ES-I3 (cell line): ENCODE measurements at regions not wholly inside any gene's neighbourhood (a gene's known extent, or its start where the extent isn't known, plus 50 kb on each side); places are given as distances from the start of the nearest gene placed in this dataset.

ENCODE experiments used
- H3K36me3 ChIP-seq: 2 replicates; pipeline ENCODE4 v1.6.1; 2013; ENCODE audit warnings: mild to moderate bottlenecking, low read length, control low read depth, moderate library complexity; ENCODE audit not compliant: insufficient read depth
- H3K4me1 ChIP-seq: 2 replicates; pipeline ENCODE4 v1.6.1; 2013; ENCODE audit warnings: mild to moderate bottlenecking, control low read depth, low read length; ENCODE audit not compliant: insufficient read depth
- H3K9ac ChIP-seq: 2 replicates; pipeline ENCODE4 v1.6.1; 2013; ENCODE audit warnings: low read depth, mild to moderate bottlenecking, low read length, moderate library complexity
- H3K9me3 ChIP-seq: 2 replicates; pipeline ENCODE4 v1.6.1; 2013; ENCODE audit warnings: mild to moderate bottlenecking, low read length, moderate library complexity; ENCODE audit not compliant: control insufficient read depth, insufficient read depth

GRCh38 chr11:116108161-116108560, 603.9 kb upstream of the CADM1 start:
- no peaks in the 10 kb centered on the region for H3K9me3 ChIP-seq
- no peaks in the 10 kb centered on the region for H3K36me3 ChIP-seq
- peaks cover 7% of the 10 kb centered on the region; the same call in 1 of the 2 replicates for H3K4me1 ChIP-seq
- no peak overlapping the region for H3K9ac ChIP-seq

- Histone ChIP-seq H3K9me3 (no peaks in the 10 kb centered on the region), H3K36me3 (no peaks in the 10 kb centered on the region), H3K9ac (no peak overlapping the region), H3K4me1 (peaks cover 7% of the 10 kb centered on the region; the same call in 1 of the 2 replicates)
These were observed 603.0 kb upstream of the CADM1 start for GRCh38 chr11:116107229-116107628.

- no peak overlapping the region for H3K9ac ChIP-seq
- no peaks in the 10 kb centered on the region for H3K36me3 ChIP-seq
- no peaks in the 10 kb centered on the region for H3K9me3 ChIP-seq
- H3K4me1 ChIP-seq: peaks cover 7% of the 10 kb centered on the region; the same call in 1 of the 2 replicates
These were observed 600.4 kb upstream of the CADM1 start for GRCh38 chr11:116104498-116105174.

- no peaks in the 10 kb centered on the region for H3K9me3 ChIP-seq
- no peak overlapping the region for H3K9ac ChIP-seq
- no peaks in the 10 kb centered on the region for H3K4me1 ChIP-seq
- no peaks in the 10 kb centered on the region for H3K36me3 ChIP-seq
These were observed 597.7 kb upstream of the CADM1 start for GRCh38 chr11:116101902-116102301.

GRCh38 chr11:116100016-116100415, 595.8 kb upstream of the CADM1 start:
- no peaks in the 10 kb centered on the region for H3K36me3 ChIP-seq

GRCh38 chr11:116099541-116099940, 595.3 kb upstream of the CADM1 start:
- H3K36me3 ChIP-seq: no peaks in the 10 kb centered on the region

More at GRCh38 chr11:116100016-116100415, 595.8 kb upstream of the CADM1 start:
- Histone ChIP-seq H3K4me1 (no peaks in the 10 kb centered on the region), H3K9ac (no peak overlapping the region), H3K9me3 (no peaks in the 10 kb centered on the region)

GRCh38 chr11:116096272-116096995, 592.2 kb upstream of the CADM1 start:
- H3K4me1 ChIP-seq: no peaks in the 10 kb centered on the region
- no peaks in the 10 kb centered on the region for H3K36me3 ChIP-seq
- H3K9me3 ChIP-seq: no peaks in the 10 kb centered on the region
- H3K9ac ChIP-seq: no peak overlapping the region

More at GRCh38 chr11:116099541-116099940, 595.3 kb upstream of the CADM1 start:
- no peaks in the 10 kb centered on the region for H3K9me3 ChIP-seq
- H3K4me1 ChIP-seq: no peaks in the 10 kb centered on the region
- H3K9ac ChIP-seq: no peak overlapping the region

GRCh38 chr11:116093481-116094270, 589.5 kb upstream of the CADM1 start:
- no peaks in the 10 kb centered on the region for H3K4me1 ChIP-seq
- H3K9me3 ChIP-seq: no peaks in the 10 kb centered on the region
- H3K9ac ChIP-seq: no peak overlapping the region
- H3K36me3 ChIP-seq: no peaks in the 10 kb centered on the region

- H3K36me3 ChIP-seq: no peaks in the 10 kb centered on the region
- no peaks in the 10 kb centered on the region for H3K4me1 ChIP-seq
- H3K9me3 ChIP-seq: no peaks in the 10 kb centered on the region
- H3K9ac ChIP-seq: no peak overlapping the region
These were observed 588.9 kb upstream of the CADM1 start for GRCh38 chr11:116093065-116093464.

GRCh38 chr11:116086426-116086825, 582.2 kb upstream of the CADM1 start:
- H3K9me3 ChIP-seq: no peaks in the 10 kb centered on the region
- no peaks in the 10 kb centered on the region for H3K36me3 ChIP-seq
- H3K9ac ChIP-seq: no peak overlapping the region
- H3K4me1 ChIP-seq: peaks cover 9% of the 10 kb centered on the region

- no peaks in the 10 kb centered on the region for H3K36me3 ChIP-seq
- no peak overlapping the region for H3K9ac ChIP-seq
- peaks cover 9% of the 10 kb centered on the region for H3K4me1 ChIP-seq
- no peaks in the 10 kb centered on the region for H3K9me3 ChIP-seq
These were observed 580.9 kb upstream of the CADM1 start for GRCh38 chr11:116085031-116085635.

GRCh38 chr11:116084511-116084910, 580.3 kb upstream of the CADM1 start:
- H3K36me3 ChIP-seq: no peaks in the 10 kb centered on the region
- H3K9ac ChIP-seq: no peak overlapping the region
- H3K9me3 ChIP-seq: no peaks in the 10 kb centered on the region
- peaks cover 9% of the 10 kb centered on the region for H3K4me1 ChIP-seq

GRCh38 chr11:116082256-116082655, 578.0 kb upstream of the CADM1 start:
- no peaks in the 10 kb centered on the region for H3K36me3 ChIP-seq
- no peaks in the 10 kb centered on the region for H3K9me3 ChIP-seq
- peaks cover 12% of the 10 kb centered on the region for H3K4me1 ChIP-seq
- no peak overlapping the region for H3K9ac ChIP-seq

GRCh38 chr11:116079580-116079979, 575.4 kb upstream of the CADM1 start:
- H3K36me3 ChIP-seq: no peaks in the 10 kb centered on the region
- no peak overlapping the region for H3K9ac ChIP-seq
- peaks cover 4% of the 10 kb centered on the region for H3K4me1 ChIP-seq
- H3K9me3 ChIP-seq: no peaks in the 10 kb centered on the region
